COLO668 (cell line): ENCODE measurements at regions not wholly inside any gene's neighbourhood (a gene's known extent, or its start where the extent isn't known, plus 50 kb on each side); places are given as distances from the start of the nearest gene placed in this dataset.
"Not testable (repeated sequence)": the region's sequence is repeated elsewhere in the genome, so short reads cannot be mapped to it uniquely, and the experiment has no call there.

Experiments
- DNase-seq: peaks from one replicate; lab custom pipeline; 2025; ENCODE audit not compliant: unreplicated experiment; lab: John Stamatoyannopoulos, UW

GRCh38 chr5:130845049-130845765, 319.8 kb downstream of the HINT1 start:
- DNase-seq, result no peak

GRCh38 chr5:130836729-130837649, 328.1 kb downstream of the HINT1 start:
- DNase-seq, result no peak

GRCh38 chr5:130817598-130818384, 347.3 kb downstream of the HINT1 start:
- DNase-seq, result not testable (repeated sequence)

GRCh38 chr5:130815246-130815645, 349.8 kb downstream of the HINT1 start:
- DNase-seq, result no peak

- no peak for DNase-seq
These were observed 356.4 kb downstream of the HINT1 start for GRCh38 chr5:130808691-130809090.

- DNase-seq, result no peak
These were observed 359.4 kb downstream of the HINT1 start for GRCh38 chr5:130805648-130806047.

GRCh38 chr5:130805036-130805435, 360.0 kb downstream of the HINT1 start:
- no peak for DNase-seq

GRCh38 chr5:130801963-130802362, 363.1 kb downstream of the HINT1 start:
- no peak for DNase-seq

GRCh38 chr5:130799015-130799414, 366.0 kb downstream of the HINT1 start:
- no peak for DNase-seq

- no peak for DNase-seq
These were observed 367.8 kb downstream of the HINT1 start for GRCh38 chr5:130797303-130797702.

- no peak for DNase-seq
These were observed 368.2 kb downstream of the HINT1 start for GRCh38 chr5:130796902-130797301.

GRCh38 chr5:130796032-130796431, 369.0 kb downstream of the HINT1 start:
- no peak for DNase-seq

GRCh38 chr5:130795037-130795436, 370.0 kb downstream of the HINT1 start:
- no peak for DNase-seq

- no peak for DNase-seq
These were observed 387.3 kb downstream of the HINT1 start for GRCh38 chr5:130777794-130778193.

GRCh38 chr5:130773813-130774212, 391.2 kb downstream of the HINT1 start:
- DNase-seq, result no peak

- no peak for DNase-seq
These were observed 403.0 kb downstream of the HINT1 start for GRCh38 chr5:130762031-130762430.

- no peak for DNase-seq
These were observed 406.0 kb downstream of the HINT1 start for GRCh38 chr5:130759061-130759460.

GRCh38 chr5:130747556-130747955, 417.5 kb downstream of the HINT1 start:
- DNase-seq, result no peak

GRCh38 chr5:130746641-130747040, 418.4 kb downstream of the HINT1 start:
- DNase-seq, result not testable (repeated sequence)

- no peak for DNase-seq
These were observed 422.0 kb downstream of the HINT1 start for GRCh38 chr5:130743092-130743491.

- DNase-seq, result no peak
These were observed 424.9 kb downstream of the HINT1 start for GRCh38 chr5:130740047-130740569.
